IMR-90 (cell line): ENCODE measurements at regions not wholly inside any gene's neighbourhood (a gene's known extent, or its start where the extent isn't known, plus 50 kb on each side); places are given as distances from the start of the nearest gene placed in this dataset.

Source experiments
- BHLHE40 ChIP-seq: fragments of 150-350 bp; IDR thresholded peaks from 2 replicates; pipeline ENCODE4 v1.6.1; 2016; ENCODE audit warnings: mild to moderate bottlenecking, low read depth, low read length
- MAFK ChIP-seq: IDR thresholded peaks from 2 replicates; pipeline ENCODE4 v1.6.1; 2012; ENCODE audit warnings: low read depth, low read length, improper control_type of control experiment
- MAZ ChIP-seq: IDR thresholded peaks from 2 replicates; pipeline ENCODE4 v1.6.1; 2012; ENCODE audit warnings: low read depth, mild to moderate bottlenecking, low read length, improper control_type of control experiment, moderate library complexity, borderline replicate concordance
- MXI1 ChIP-seq: IDR thresholded peaks from 2 replicates; pipeline ENCODE4 v1.6.1; 2012; ENCODE audit warnings: low read depth, mild to moderate bottlenecking, low read length, moderate library complexity, borderline replicate concordance
- NFE2L2 ChIP-seq: fragments of 150-350 bp; IDR thresholded peaks from 2 replicates; pipeline ENCODE4 v1.6.1; 2016; ENCODE audit warnings: low read depth, mild to moderate bottlenecking, low read length
- POLR2A ChIP-seq: IDR thresholded peaks from 2 replicates; pipeline ENCODE4 v1.6.1; 2012; ENCODE audit warnings: mild to moderate bottlenecking, low read depth, low read length
- RAD21 ChIP-seq: IDR thresholded peaks from 2 replicates; pipeline ENCODE4 v1.6.1; 2012; ENCODE audit warnings: low read length, improper control_type of control experiment
- RCOR1 ChIP-seq: IDR thresholded peaks from 2 replicates; pipeline ENCODE4 v1.6.1; 2012; ENCODE audit warnings: mild to moderate bottlenecking, low read length, improper control_type of control experiment; ENCODE audit not compliant: insufficient replicate concordance
- SMC3 ChIP-seq: fragments of 150-350 bp; IDR thresholded peaks from 2 replicates; pipeline ENCODE4 v1.6.1; 2016; ENCODE audit warnings: low read depth, mild to moderate bottlenecking, antibody characterized with exemption, low read length, moderate library complexity
- TF ChIP-seq, protein P1 (sequence below): conservative IDR thresholded peaks from 2 replicates; pipeline ENCODE4 v1.5.1; 2012; ENCODE audit warnings: mild to moderate bottlenecking, low read depth, low read length, improper control_type of control experiment
- TF ChIP-seq, protein P2 (sequence below): fragments of 150-350 bp; IDR thresholded peaks from 2 replicates; pipeline ENCODE4 v1.6.1; 2016; ENCODE audit warnings: low read depth, mild to moderate bottlenecking, low read length, moderate library complexity, borderline replicate concordance

DNA sequence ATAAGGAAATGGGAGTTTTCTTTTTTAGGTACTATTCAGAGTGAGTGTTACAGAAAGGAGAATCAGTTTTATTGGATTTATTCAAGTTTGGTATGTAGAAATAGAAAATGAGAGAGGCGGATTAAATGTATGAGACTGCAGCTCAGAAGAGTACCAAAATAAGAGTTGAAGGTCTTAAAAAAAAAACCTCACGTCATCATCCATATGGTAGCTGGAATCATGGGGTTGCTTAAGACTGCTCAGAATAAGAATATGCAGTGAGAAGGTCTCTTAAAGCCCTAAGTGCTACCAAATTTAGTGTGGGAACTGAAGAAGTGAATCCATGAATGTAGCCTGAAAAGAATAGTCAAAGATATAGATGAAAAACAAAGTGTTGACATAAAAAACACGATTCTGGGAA, 825.5 kb upstream of the SEL1L start:
- TF ChIP-seq, protein P1, sequence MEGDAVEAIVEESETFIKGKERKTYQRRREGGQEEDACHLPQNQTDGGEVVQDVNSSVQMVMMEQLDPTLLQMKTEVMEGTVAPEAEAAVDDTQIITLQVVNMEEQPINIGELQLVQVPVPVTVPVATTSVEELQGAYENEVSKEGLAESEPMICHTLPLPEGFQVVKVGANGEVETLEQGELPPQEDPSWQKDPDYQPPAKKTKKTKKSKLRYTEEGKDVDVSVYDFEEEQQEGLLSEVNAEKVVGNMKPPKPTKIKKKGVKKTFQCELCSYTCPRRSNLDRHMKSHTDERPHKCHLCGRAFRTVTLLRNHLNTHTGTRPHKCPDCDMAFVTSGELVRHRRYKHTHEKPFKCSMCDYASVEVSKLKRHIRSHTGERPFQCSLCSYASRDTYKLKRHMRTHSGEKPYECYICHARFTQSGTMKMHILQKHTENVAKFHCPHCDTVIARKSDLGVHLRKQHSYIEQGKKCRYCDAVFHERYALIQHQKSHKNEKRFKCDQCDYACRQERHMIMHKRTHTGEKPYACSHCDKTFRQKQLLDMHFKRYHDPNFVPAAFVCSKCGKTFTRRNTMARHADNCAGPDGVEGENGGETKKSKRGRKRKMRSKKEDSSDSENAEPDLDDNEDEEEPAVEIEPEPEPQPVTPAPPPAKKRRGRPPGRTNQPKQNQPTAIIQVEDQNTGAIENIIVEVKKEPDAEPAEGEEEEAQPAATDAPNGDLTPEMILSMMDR: no peak
- TF ChIP-seq POLR2A (no peak), RCOR1 (no peak), SMC3 (no peak), MXI1 (no peak), BHLHE40 (no peak), NFE2L2 (no peak), MAZ (no peak), RAD21 (no peak), MAFK (no peak)
- TF ChIP-seq, protein P2, sequence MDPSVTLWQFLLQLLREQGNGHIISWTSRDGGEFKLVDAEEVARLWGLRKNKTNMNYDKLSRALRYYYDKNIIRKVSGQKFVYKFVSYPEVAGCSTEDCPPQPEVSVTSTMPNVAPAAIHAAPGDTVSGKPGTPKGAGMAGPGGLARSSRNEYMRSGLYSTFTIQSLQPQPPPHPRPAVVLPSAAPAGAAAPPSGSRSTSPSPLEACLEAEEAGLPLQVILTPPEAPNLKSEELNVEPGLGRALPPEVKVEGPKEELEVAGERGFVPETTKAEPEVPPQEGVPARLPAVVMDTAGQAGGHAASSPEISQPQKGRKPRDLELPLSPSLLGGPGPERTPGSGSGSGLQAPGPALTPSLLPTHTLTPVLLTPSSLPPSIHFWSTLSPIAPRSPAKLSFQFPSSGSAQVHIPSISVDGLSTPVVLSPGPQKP: no peak
